OCI-LY7 (cell line): ENCODE measurements at regions not wholly inside any gene's neighbourhood (a gene's known extent, or its start where the extent isn't known, plus 50 kb on each side); places are given as distances from the start of the nearest gene placed in this dataset.

Experiments
- BruUV-seq: library from RNA; stranded (reverse); fragments of 400-500 nt; replicated peaks from 2 replicates; lab custom pipeline; 2021; lab: Mats Ljungman, UMichigan
- CTCF ChIA-PET: fragments of 300-600 bp; sonication (Branson Sonifier 250); formaldehyde crosslinking; loops from one replicate; lab custom pipeline; 2022; ENCODE audit warnings: antibody characterized with exemption; ENCODE audit not compliant: unreplicated experiment; lab: Charles Lee
- POLR2A ChIA-PET: fragments of 300-600 bp; sonication (Branson Sonifier 250); formaldehyde crosslinking; loops from one replicate; lab custom pipeline; 2022; ENCODE audit warnings: antibody characterized with exemption; lab: Charles Lee
- DNase-seq: peaks from one replicate; pipeline ENCODE4 v3.0.0-alpha.2; 2015; ENCODE audit warnings: low spot score
- H2AFZ ChIP-seq: fragments of 200-600 bp; sonication (generic), shearing (Covaris generic); 2 replicates; pipeline ENCODE4 v1.6.1; 2014; ENCODE audit warnings: mild to moderate bottlenecking, antibody characterized with exemption, low read length, moderate library complexity
- H3K27ac ChIP-seq: fragments of 200-600 bp; sonication (generic); 2 replicates; pipeline ENCODE4 v1.5.1; 2014; ENCODE audit warnings: mixed run types, low read depth, mild to moderate bottlenecking, moderate library complexity, low read length, inconsistent platforms; ENCODE audit not compliant: poor library complexity, severe bottlenecking
- H3K36me3 ChIP-seq: fragments of 200-600 bp; sonication (generic); 2 replicates; pipeline ENCODE4 v1.6.1; 2014; ENCODE audit warnings: mild to moderate bottlenecking, antibody characterized with exemption, low read length, moderate library complexity, mixed read lengths; ENCODE audit not compliant: insufficient read depth
- H3K4me1 ChIP-seq: fragments of 200-600 bp; sonication (generic); 2 replicates; pipeline ENCODE4 v1.5.1; 2014; ENCODE audit warnings: mild to moderate bottlenecking, low read length; ENCODE audit not compliant: insufficient read depth, poor library complexity, severe bottlenecking
- H3K4me2 ChIP-seq: fragments of 200-600 bp; sonication (generic); 2 replicates; pipeline ENCODE4 v1.6.1; 2014; ENCODE audit warnings: mild to moderate bottlenecking, low read length
- H3K4me3 ChIP-seq: fragments of 200-600 bp; sonication (generic); 2 replicates; pipeline ENCODE4 v1.5.1; 2014; ENCODE audit warnings: mild to moderate bottlenecking, low read depth, low read length; ENCODE audit not compliant: poor library complexity, severe bottlenecking
- H3K79me2 ChIP-seq: fragments of 200-600 bp; sonication (generic); 2 replicates; pipeline ENCODE4 v1.6.1; 2016; ENCODE audit warnings: low read depth, mild to moderate bottlenecking, low read length, moderate library complexity, mixed read lengths; ENCODE audit not compliant: insufficient read depth
- H3K9me2 ChIP-seq: fragments of 200-600 bp; sonication (generic); 2 replicates; pipeline ENCODE4 v1.6.1; 2016; ENCODE audit warnings: mild to moderate bottlenecking, low read length, mixed read lengths; ENCODE audit not compliant: insufficient read depth
- H3K9me3 ChIP-seq: fragments of 200-600 bp; sonication (generic); 2 replicates; pipeline ENCODE4 v1.6.1; 2014; ENCODE audit warnings: mild to moderate bottlenecking, mixed run types, low read length, mixed read lengths
- H4K20me1 ChIP-seq: fragments of 200-600 bp; sonication (generic); 2 replicates; pipeline ENCODE4 v1.6.1; 2014; ENCODE audit warnings: mild to moderate bottlenecking, antibody characterized with exemption, low read length, moderate library complexity, mixed read lengths; ENCODE audit not compliant: insufficient read depth
- EZH2phosphoT487 ChIP-seq: fragments of 200-600 bp; sonication (generic); IDR thresholded peaks from 2 replicates; pipeline ENCODE4 v1.6.1; 2018; ENCODE audit warnings: low read depth, borderline replicate concordance, mild to moderate bottlenecking, mixed run types, antibody characterized with exemption, low read length, moderate library complexity, mixed read lengths
- intact Hi-C: fragments of 100-400 bp; cut with micrococcal nuclease; formaldehyde crosslinking; loops from one replicate; pipeline ENCODE4 v1.10.0; 2022; ENCODE audit not compliant: unreplicated experiment
- TF ChIP-seq, protein P1 (sequence below): fragments of 200-600 bp; sonication (generic); conservative IDR thresholded peaks from 2 replicates; pipeline ENCODE4 v1.5.1; 2014; ENCODE audit warnings: mild to moderate bottlenecking, antibody characterized with exemption, low read length, moderate library complexity, mixed read lengths

DNA sequence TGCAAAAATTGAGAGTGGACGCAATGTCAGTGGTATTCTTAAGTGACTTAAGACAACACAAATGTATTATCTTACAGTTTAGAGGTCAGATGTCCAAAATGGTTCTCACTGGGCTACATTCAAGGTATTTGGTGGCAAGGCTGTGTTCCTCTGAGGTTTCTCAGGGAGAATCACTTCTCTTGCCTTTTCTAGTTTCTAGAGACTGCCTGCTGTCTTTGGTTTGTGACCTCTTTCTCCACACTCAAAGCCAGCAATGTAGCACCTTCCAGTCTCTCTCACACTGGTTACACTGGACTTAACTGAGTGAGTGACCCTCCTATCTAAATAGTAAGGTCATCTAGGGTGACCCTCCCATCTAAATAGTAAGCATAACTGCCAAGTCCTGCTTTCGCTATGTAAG lies 613.2 kb upstream of the COBL start:
- no peak for TF ChIP-seq EZH2phosphoT487
- TF ChIP-seq, protein P1, sequence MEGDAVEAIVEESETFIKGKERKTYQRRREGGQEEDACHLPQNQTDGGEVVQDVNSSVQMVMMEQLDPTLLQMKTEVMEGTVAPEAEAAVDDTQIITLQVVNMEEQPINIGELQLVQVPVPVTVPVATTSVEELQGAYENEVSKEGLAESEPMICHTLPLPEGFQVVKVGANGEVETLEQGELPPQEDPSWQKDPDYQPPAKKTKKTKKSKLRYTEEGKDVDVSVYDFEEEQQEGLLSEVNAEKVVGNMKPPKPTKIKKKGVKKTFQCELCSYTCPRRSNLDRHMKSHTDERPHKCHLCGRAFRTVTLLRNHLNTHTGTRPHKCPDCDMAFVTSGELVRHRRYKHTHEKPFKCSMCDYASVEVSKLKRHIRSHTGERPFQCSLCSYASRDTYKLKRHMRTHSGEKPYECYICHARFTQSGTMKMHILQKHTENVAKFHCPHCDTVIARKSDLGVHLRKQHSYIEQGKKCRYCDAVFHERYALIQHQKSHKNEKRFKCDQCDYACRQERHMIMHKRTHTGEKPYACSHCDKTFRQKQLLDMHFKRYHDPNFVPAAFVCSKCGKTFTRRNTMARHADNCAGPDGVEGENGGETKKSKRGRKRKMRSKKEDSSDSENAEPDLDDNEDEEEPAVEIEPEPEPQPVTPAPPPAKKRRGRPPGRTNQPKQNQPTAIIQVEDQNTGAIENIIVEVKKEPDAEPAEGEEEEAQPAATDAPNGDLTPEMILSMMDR, result no peak
- Histone ChIP-seq H3K4me1 (no peaks in the 10 kb centered on the region), H3K79me2 (no peaks in the 10 kb centered on the region), H4K20me1 (no peaks in the 10 kb centered on the region), H3K4me2 (no peak overlapping the region), H3K9me3 (no peaks in the 10 kb centered on the region), H2AFZ (no peak overlapping the region), H3K36me3 (no peaks in the 10 kb centered on the region), H3K4me3 (no peak overlapping the region), H3K27ac (no peak overlapping the region), H3K9me2 (no peaks in the 10 kb centered on the region)
- DNase-seq, result no peak
- CTCF ChIA-PET, result no interaction called here
- BruUV-seq, result no TSS peak
- POLR2A ChIA-PET, result no interaction called here
- intact Hi-C loops, result no loop called here

DNA sequence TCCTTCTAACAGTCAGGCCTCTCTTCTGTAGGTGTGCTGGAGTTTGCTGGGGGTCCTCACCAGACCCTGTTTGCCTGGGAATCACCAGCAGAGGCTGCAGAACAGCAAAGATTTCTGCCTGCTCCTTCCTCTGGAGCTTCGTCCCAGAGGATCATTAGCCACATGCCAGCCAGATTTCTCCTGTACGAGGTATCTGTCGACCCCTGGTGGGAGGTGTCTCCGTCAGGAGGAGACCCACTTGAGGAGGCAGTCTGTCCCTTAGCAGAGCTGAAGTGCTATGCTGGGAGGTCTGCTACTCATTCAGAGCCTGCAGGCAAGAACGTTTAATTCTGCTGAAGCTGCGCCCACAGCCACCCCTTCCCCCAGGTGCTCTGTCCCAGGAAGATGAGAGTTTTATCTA lies 611.1 kb upstream of the COBL start:
- H3K9me2 ChIP-seq, result no peaks in the 10 kb centered on the region
- TF ChIP-seq EZH2phosphoT487, result no peak
- TF ChIP-seq, protein P1, result no peak
- CTCF ChIA-PET, result no interaction called here
- no peak overlapping the region for H3K4me3 ChIP-seq
- POLR2A ChIA-PET, result interaction anchor here (0.6 kb wide), 1 partner anchor 746 kb away, joined by 3 read pairs; no protein-coding TSS in a partner anchor
- no peak overlapping the region for H3K27ac ChIP-seq
- H3K9me3 ChIP-seq, result no peaks in the 10 kb centered on the region
- no peak overlapping the region for H2AFZ ChIP-seq
- H4K20me1 ChIP-seq, result no peaks in the 10 kb centered on the region
- H3K4me1 ChIP-seq, result no peaks in the 10 kb centered on the region
- BruUV-seq, result no TSS peak
- no peaks in the 10 kb centered on the region for H3K79me2 ChIP-seq
- intact Hi-C loops, result no loop called here
- no peaks in the 10 kb centered on the region for H3K36me3 ChIP-seq
- no peak overlapping the region for H3K4me2 ChIP-seq
- DNase-seq, result no peak

DNA sequence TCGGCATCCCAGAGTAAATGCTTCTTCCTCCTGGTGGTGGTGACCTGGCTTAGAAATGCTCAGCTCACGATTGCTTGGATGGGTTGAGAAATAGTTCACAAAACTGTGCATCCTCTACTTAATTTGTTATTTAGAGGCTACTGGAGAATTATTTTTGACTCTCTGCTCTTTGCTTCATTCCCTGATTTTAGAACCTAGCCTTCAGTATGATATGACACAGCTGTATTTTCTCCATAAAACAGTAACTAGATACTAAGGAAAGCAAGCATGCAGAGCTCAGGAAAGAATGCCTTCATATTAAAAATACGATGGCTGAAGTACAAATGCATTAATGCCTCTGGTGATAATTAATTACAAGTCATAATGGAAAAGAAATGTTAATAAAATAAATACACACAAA lies 602.0 kb upstream of the COBL start:
- no peak overlapping the region for H3K27ac ChIP-seq
- ChIA-PET CTCF (no interaction called here), POLR2A (no interaction called here)
- no peaks in the 10 kb centered on the region for H3K9me3 ChIP-seq
- no peaks in the 10 kb centered on the region for H4K20me1 ChIP-seq
- H3K4me1 ChIP-seq, result no peaks in the 10 kb centered on the region
- intact Hi-C loops, result no loop called here
- no peak overlapping the region for H3K4me3 ChIP-seq
- TF ChIP-seq, protein P1, result no peak
- TF ChIP-seq EZH2phosphoT487, result no peak
- no peaks in the 10 kb centered on the region for H3K36me3 ChIP-seq
- BruUV-seq, result no TSS peak
- no peak for DNase-seq
- no peaks in the 10 kb centered on the region for H3K9me2 ChIP-seq
- H3K4me2 ChIP-seq, result no peak overlapping the region
- no peaks in the 10 kb centered on the region for H3K79me2 ChIP-seq
- H2AFZ ChIP-seq, result no peak overlapping the region
